ENCODE measurements at regions not wholly inside any gene's neighbourhood (a gene's known extent, or its start where the extent isn't known, plus 50 kb on each side); places are given as distances from the start of the nearest gene placed in this dataset.

- no peak for DNase-seq (ENCODE audit: low read depth in 3 of 3, low spot score in 2 of 3)
These were observed 143.5 kb downstream of the CHIC2 start for GRCh38 chr4:53920883-53921282.

- DNase-seq (ENCODE audit: low read depth in 3 of 3, low spot score in 2 of 3): no peak
These were observed 144.3 kb downstream of the CHIC2 start for GRCh38 chr4:53920116-53920515.

GRCh38 chr4:53919535-53919934 is 144.9 kb downstream of the CHIC2 start:
- no peak for DNase-seq (ENCODE audit: low read depth in 3 of 3, low spot score in 2 of 3)

- DNase-seq (ENCODE audit: low read depth in 3 of 3, low spot score in 2 of 3): no peak
These were observed 146.7 kb downstream of the CHIC2 start for GRCh38 chr4:53917729-53918128.

- DNase-seq (ENCODE audit: low read depth in 3 of 3, low spot score in 2 of 3): no peak
These were observed 147.9 kb downstream of the CHIC2 start for GRCh38 chr4:53916431-53916889.

GRCh38 chr4:53914313-53915016 is 149.9 kb downstream of the CHIC2 start:
- no peak for DNase-seq (ENCODE audit: low read depth in 3 of 3, low spot score in 2 of 3)

GRCh38 chr4:53913771-53914170 is 150.6 kb downstream of the CHIC2 start:
- DNase-seq (ENCODE audit: low read depth in 3 of 3, low spot score in 2 of 3): no peak

GRCh38 chr4:53912766-53913497 is 151.5 kb downstream of the CHIC2 start:
- DNase-seq (ENCODE audit: low read depth in 3 of 3, low spot score in 2 of 3): no peak

- DNase-seq (ENCODE audit: low read depth in 3 of 3, low spot score in 2 of 3): no peak
These were observed 155.7 kb downstream of the CHIC2 start for GRCh38 chr4:53908661-53909078.

GRCh38 chr4:53907772-53908171 is 156.6 kb downstream of the CHIC2 start:
- DNase-seq (ENCODE audit: low read depth in 3 of 3, low spot score in 2 of 3): no peak

GRCh38 chr4:53906606-53907190 is 157.7 kb downstream of the CHIC2 start:
- DNase-seq (ENCODE audit: low read depth in 3 of 3, low spot score in 2 of 3): no peak

GRCh38 chr4:53905941-53906377 is 158.4 kb downstream of the CHIC2 start:
- no peak for DNase-seq (ENCODE audit: low read depth in 3 of 3, low spot score in 2 of 3)

GRCh38 chr4:53905276-53905940 is 159.0 kb downstream of the CHIC2 start:
- DNase-seq (ENCODE audit: low read depth in 3 of 3, low spot score in 2 of 3): no peak

GRCh38 chr4:53902786-53903185 is 161.6 kb downstream of the CHIC2 start:
- no peak for DNase-seq (ENCODE audit: low read depth in 3 of 3, low spot score in 2 of 3)

GRCh38 chr4:53900271-53900649 is 164.1 kb downstream of the CHIC2 start:
- no peak for DNase-seq (ENCODE audit: low read depth in 3 of 3, low spot score in 2 of 3)

- DNase-seq (ENCODE audit: low read depth in 3 of 3, low spot score in 2 of 3): no peak
These were observed 164.7 kb downstream of the CHIC2 start for GRCh38 chr4:53899586-53900270.

GRCh38 chr4:53895137-53895536 is 169.3 kb downstream of the CHIC2 start:
- no peak for DNase-seq (ENCODE audit: low read depth in 3 of 3, low spot score in 2 of 3)

- no peak for DNase-seq (ENCODE audit: low read depth in 3 of 3, low spot score in 2 of 3)
These were observed 173.9 kb downstream of the CHIC2 start for GRCh38 chr4:53890461-53890860.

- DNase-seq (ENCODE audit: low read depth in 3 of 3, low spot score in 2 of 3): no peak
These were observed 174.9 kb downstream of the CHIC2 start for GRCh38 chr4:53889326-53890055.

- no peak for DNase-seq (ENCODE audit: low read depth in 3 of 3, low spot score in 2 of 3)
These were observed 178.3 kb downstream of the CHIC2 start for GRCh38 chr4:53886090-53886489.

Data from right renal cortex interstitium (tissue), 3 donors.